Karpas-422 (cell line): ENCODE measurements at regions not wholly inside any gene's neighbourhood (a gene's known extent, or its start where the extent isn't known, plus 50 kb on each side); places are given as distances from the start of the nearest gene placed in this dataset.
"Not testable (repeated sequence)": the region's sequence is repeated elsewhere in the genome, so short reads cannot be mapped to it uniquely, and the experiment has no call there.

Experiments used
- DNase-seq: peaks from one replicate; pipeline ENCODE4 v3.0.0-alpha.2; 2015
- H2AFZ ChIP-seq: fragments of 200-600 bp; sonication (generic); 2 replicates; pipeline ENCODE4 v1.6.1; 2014; ENCODE audit warnings: antibody characterized with exemption, low read length, mixed read lengths
- H3K27ac ChIP-seq: fragments of 200-600 bp; sonication (generic); 2 replicates; pipeline ENCODE4 v1.5.1; 2014; ENCODE audit warnings: mild to moderate bottlenecking, low read length, moderate library complexity
- H3K27me3 ChIP-seq: fragments of 200-600 bp; sonication (generic); 2 replicates; pipeline ENCODE4 v1.6.1; 2014; ENCODE audit warnings: low read length, mixed read lengths
- H3K36me3 ChIP-seq: fragments of 200-600 bp; sonication (generic); 2 replicates; pipeline ENCODE4 v1.6.1; 2014; ENCODE audit warnings: low read length, mixed read lengths; ENCODE audit not compliant: insufficient read depth
- H3K4me1 ChIP-seq: fragments of 200-600 bp; sonication (generic); 2 replicates; pipeline ENCODE4 v1.6.1; 2014; ENCODE audit warnings: mild to moderate bottlenecking, low read length, mixed read lengths
- H3K4me2 ChIP-seq: fragments of 200-600 bp; sonication (generic); 2 replicates; pipeline ENCODE4 v1.6.1; 2014; ENCODE audit warnings: low read length, low read depth, mild to moderate bottlenecking; ENCODE audit not compliant: poor library complexity, severe bottlenecking
- H3K4me3 ChIP-seq: fragments of 200-600 bp; sonication (generic); 2 replicates; pipeline ENCODE4 v1.5.1; 2014; ENCODE audit warnings: mild to moderate bottlenecking, antibody characterized with exemption, low read length, mixed read lengths
- H3K79me2 ChIP-seq: fragments of 200-600 bp; sonication (generic); 2 replicates; pipeline ENCODE4 v1.6.1; 2014; ENCODE audit warnings: mild to moderate bottlenecking, low read length, mixed read lengths
- H3K9ac ChIP-seq: fragments of 200-600 bp; sonication (generic); 2 replicates; pipeline ENCODE4 v1.6.0; 2014; ENCODE audit warnings: low read length
- H3K9me2 ChIP-seq: fragments of 200-600 bp; sonication (generic), shearing (Covaris generic); replicated peaks from 2 replicates; pipeline ENCODE4 v1.6.0; 2014; ENCODE audit warnings: mild to moderate bottlenecking, low read length, moderate library complexity; ENCODE audit not compliant: insufficient read depth
- H3K9me3 ChIP-seq: fragments of 300-700, 200-600 bp; sonication (generic); 2 replicates; pipeline ENCODE4 v1.6.1; 2014; ENCODE audit warnings: low read length, mixed read lengths
- H4K20me1 ChIP-seq: fragments of 200-600 bp; sonication (generic); 2 replicates; pipeline ENCODE4 v1.6.1; 2014; ENCODE audit warnings: mild to moderate bottlenecking, antibody characterized with exemption, low read length, low read depth; ENCODE audit not compliant: insufficient read depth

DNA sequence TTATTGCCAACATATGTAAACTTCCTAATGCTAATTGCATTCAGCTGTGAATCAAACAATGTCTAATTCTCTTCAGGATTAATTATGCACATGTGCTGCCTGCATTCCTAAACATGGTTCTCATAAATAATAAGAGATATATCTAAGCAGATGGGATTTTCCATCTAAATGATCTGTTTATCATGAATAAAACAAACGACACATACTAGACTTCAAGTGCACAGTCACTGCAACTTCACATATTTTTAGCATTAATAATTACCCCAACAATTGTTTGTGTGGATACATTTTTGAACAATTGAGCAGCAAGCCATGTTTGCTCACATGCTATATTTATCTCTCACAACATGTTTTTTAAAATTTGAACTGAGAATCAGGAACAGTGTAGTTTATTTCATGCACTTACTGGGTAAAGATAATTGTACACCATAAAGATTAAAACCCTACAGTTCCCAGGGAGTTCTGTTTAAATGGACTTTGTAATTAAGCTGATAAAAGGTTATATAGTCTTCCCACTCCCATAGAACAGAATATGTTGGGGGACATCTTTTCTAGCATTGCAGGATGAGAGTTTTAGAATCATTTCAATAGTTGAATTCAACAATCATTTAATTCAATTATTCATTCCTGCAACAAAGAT, 378.5 kb downstream of the MDFIC start:
- no peak for DNase-seq
- Histone ChIP-seq H3K4me2 (no peak overlapping the region), H3K9me3 (peaks cover 10% of the 10 kb centered on the region), H3K27ac (no peak overlapping the region), H3K36me3 (no peaks in the 10 kb centered on the region), H3K9ac (no peak overlapping the region), H3K4me3 (no peak overlapping the region), H3K4me1 (no peaks in the 10 kb centered on the region), H3K79me2 (no peaks in the 10 kb centered on the region), H3K27me3 (no peaks in the 10 kb centered on the region), H3K9me2 (no peaks in the 10 kb centered on the region), H2AFZ (no peak overlapping the region), H4K20me1 (no peaks in the 10 kb centered on the region)

- Histone ChIP-seq H3K79me2 (no peaks in the 10 kb centered on the region), H2AFZ (no peak overlapping the region), H3K4me3 (no peak overlapping the region), H3K27me3 (no peaks in the 10 kb centered on the region), H3K4me2 (no peak overlapping the region), H3K9me3 (peaks cover 6% of the 10 kb centered on the region), H3K4me1 (no peaks in the 10 kb centered on the region), H3K9ac (no peak overlapping the region), H3K36me3 (no peaks in the 10 kb centered on the region), H3K9me2 (no peaks in the 10 kb centered on the region), H4K20me1 (no peaks in the 10 kb centered on the region), H3K27ac (no peak overlapping the region)
- no peak for DNase-seq
These were observed 377.6 kb downstream of the MDFIC start for GRCh38 chr7:115299397-115300037.

DNA sequence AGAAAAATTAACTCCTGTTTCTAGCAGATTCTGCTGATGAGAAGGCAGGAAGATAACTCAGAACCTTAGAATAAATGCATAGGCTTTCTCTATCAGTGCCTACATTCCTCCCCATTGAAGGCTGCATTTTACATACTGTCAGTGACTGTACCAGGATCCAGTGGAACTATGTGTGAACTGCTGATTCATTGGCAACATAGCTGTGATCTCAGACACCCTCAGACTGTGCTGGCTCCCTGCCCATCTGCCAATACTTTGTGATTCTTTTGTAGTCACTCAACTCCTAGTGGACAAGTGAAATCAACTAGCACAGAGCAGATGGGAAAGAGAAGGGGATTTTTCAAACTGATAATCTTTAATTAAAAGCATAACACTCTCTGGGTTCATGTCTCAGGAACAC, 375.8 kb downstream of the MDFIC start:
- H3K9ac ChIP-seq = no peak overlapping the region
- DNase-seq = no peak
- H3K4me2 ChIP-seq = no peak overlapping the region
- no peaks in the 10 kb centered on the region for H3K36me3 ChIP-seq
- no peaks in the 10 kb centered on the region for H4K20me1 ChIP-seq
- H3K27me3 ChIP-seq = no peaks in the 10 kb centered on the region
- H2AFZ ChIP-seq = no peak overlapping the region
- H3K79me2 ChIP-seq = no peaks in the 10 kb centered on the region
- no peak overlapping the region for H3K4me3 ChIP-seq
- H3K9me3 ChIP-seq = peaks cover 10% of the 10 kb centered on the region
- H3K9me2 ChIP-seq = no peaks in the 10 kb centered on the region
- H3K4me1 ChIP-seq = no peaks in the 10 kb centered on the region
- H3K27ac ChIP-seq = no peak overlapping the region

DNA sequence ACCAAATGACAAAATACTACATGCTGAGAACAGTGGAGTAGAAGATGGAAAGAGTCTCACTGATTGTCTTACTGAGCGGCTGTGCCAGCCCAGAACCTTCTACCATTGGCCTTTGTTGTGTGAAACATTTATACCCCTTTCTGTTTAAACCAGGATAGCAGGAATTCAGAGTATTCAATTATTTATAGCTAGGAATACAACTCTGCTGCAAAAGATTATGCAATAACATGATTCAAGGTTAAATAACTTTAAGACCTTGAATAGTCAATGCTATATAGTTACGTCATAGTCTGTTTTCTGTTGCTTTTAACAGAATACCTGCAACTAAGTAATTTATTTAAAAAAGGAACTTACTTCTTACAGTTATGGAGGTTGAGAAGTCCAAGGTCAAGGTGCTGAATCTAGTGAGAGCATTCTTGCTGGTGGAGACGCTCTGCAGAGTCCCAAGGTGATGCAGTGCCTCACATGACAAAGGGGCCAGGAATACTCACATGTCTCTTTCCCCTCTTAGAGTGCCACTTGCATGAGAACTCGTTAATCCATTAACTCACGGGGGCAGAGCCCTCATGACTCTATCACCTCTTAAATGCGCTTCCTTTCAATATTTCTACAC, 371.8 kb downstream of the MDFIC start:
- Histone ChIP-seq H3K36me3 (no peaks in the 10 kb centered on the region), H3K27me3 (no peaks in the 10 kb centered on the region), H3K9me2 (no peaks in the 10 kb centered on the region), H2AFZ (no peak overlapping the region), H3K27ac (no peak overlapping the region), H3K9me3 (peaks cover 17% of the 10 kb centered on the region), H3K4me2 (no peak overlapping the region), H4K20me1 (no peaks in the 10 kb centered on the region), H3K4me1 (no peaks in the 10 kb centered on the region), H3K4me3 (no peak overlapping the region), H3K9ac (no peak overlapping the region), H3K79me2 (no peaks in the 10 kb centered on the region)
- no peak for DNase-seq

DNA sequence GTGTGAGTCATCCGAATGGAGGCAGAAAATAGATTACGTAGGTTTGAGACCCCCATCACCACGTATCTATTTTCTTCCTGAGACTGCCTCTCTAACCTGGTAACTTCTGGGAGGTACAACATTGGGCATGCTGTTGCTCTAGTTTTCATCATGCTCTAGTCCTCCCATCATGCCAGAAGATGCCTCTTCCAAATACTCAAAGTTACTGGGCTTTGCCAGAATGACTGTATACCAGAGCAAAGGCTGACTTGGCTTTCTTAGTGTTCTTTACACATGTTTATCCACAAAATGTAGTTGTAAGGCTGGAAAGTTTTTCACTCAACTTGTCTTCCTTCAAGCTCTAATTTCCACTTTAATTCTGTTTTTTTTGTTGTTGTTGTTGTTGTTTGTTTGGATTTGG, 370.5 kb downstream of the MDFIC start:
- H3K9me3 ChIP-seq = peaks cover 20% of the 10 kb centered on the region
- H3K36me3 ChIP-seq = no peaks in the 10 kb centered on the region
- H3K9ac ChIP-seq = no peak overlapping the region
- H3K27ac ChIP-seq = no peak overlapping the region
- H3K4me2 ChIP-seq = no peak overlapping the region
- no peaks in the 10 kb centered on the region for H3K4me1 ChIP-seq
- no peak overlapping the region for H2AFZ ChIP-seq
- H4K20me1 ChIP-seq = no peaks in the 10 kb centered on the region
- H3K79me2 ChIP-seq = no peaks in the 10 kb centered on the region
- no peak overlapping the region for H3K4me3 ChIP-seq
- no peaks in the 10 kb centered on the region for H3K9me2 ChIP-seq
- H3K27me3 ChIP-seq = no peaks in the 10 kb centered on the region
- DNase-seq = no peak

GRCh38 chr7:115289971-115290370, 368.1 kb downstream of the MDFIC start:
- no peak overlapping the region for H3K9ac ChIP-seq
- no peaks in the 10 kb centered on the region for H3K27me3 ChIP-seq
- no peaks in the 10 kb centered on the region for H3K9me2 ChIP-seq
- no peak for DNase-seq
- no peak overlapping the region for H3K4me2 ChIP-seq
- no peak overlapping the region for H3K27ac ChIP-seq
- no peaks in the 10 kb centered on the region for H3K4me1 ChIP-seq
- no peaks in the 10 kb centered on the region for H3K36me3 ChIP-seq
- no peak overlapping the region for H3K4me3 ChIP-seq
- H4K20me1 ChIP-seq = no peaks in the 10 kb centered on the region
- no peaks in the 10 kb centered on the region for H3K79me2 ChIP-seq
- H2AFZ ChIP-seq = no peak overlapping the region
- H3K9me3 ChIP-seq = peaks cover 18% of the 10 kb centered on the region; the same call in 1 of the 2 replicates

GRCh38 chr7:115276791-115277190, 354.9 kb downstream of the MDFIC start:
- H3K9me3 ChIP-seq = peaks cover 7% of the 10 kb centered on the region; the same call in 1 of the 2 replicates
- H3K79me2 ChIP-seq = no peaks in the 10 kb centered on the region
- H3K4me3 ChIP-seq = no peak overlapping the region
- no peak overlapping the region for H3K4me2 ChIP-seq
- no peaks in the 10 kb centered on the region for H4K20me1 ChIP-seq
- no peak for DNase-seq
- H3K27me3 ChIP-seq = no peaks in the 10 kb centered on the region
- H3K9me2 ChIP-seq = no peaks in the 10 kb centered on the region
- no peak overlapping the region for H2AFZ ChIP-seq
- H3K36me3 ChIP-seq = no peaks in the 10 kb centered on the region
- no peak overlapping the region for H3K27ac ChIP-seq
- no peaks in the 10 kb centered on the region for H3K4me1 ChIP-seq
- H3K9ac ChIP-seq = no peak overlapping the region

GRCh38 chr7:115273855-115274254, 352.0 kb downstream of the MDFIC start:
- H3K27ac ChIP-seq, DNase-seq, H3K4me3 ChIP-seq, H3K9ac ChIP-seq, H3K4me1 ChIP-seq, H2AFZ ChIP-seq, H3K9me2 ChIP-seq, H3K27me3 ChIP-seq, H3K36me3 ChIP-seq, H3K79me2 ChIP-seq, H3K4me2 ChIP-seq, H4K20me1 ChIP-seq: not testable (repeated sequence)
- H3K9me3 ChIP-seq = peaks cover 14% of the 10 kb centered on the region
